Gastrocnemius medialis (tissue), 4 donors: ENCODE measurements at regions not wholly inside any gene's neighbourhood (a gene's known extent, or its start where the extent isn't known, plus 50 kb on each side); places are given as distances from the start of the nearest gene placed in this dataset.

Experiments
- CTCF ChIP-seq, 5 experiments: fragments of 450-650 bp in 3 of 5; fragments of 200-600 bp in 2 of 5; sonication (generic) in 2 of 5; IDR thresholded peaks in 4 of 5; conservative IDR thresholded peaks in 1 of 5; 1 replicate in 4 of 5; 2 replicates in 1 of 5; pipeline ENCODE4 v1.5.1; 2016 to 2019; ENCODE audit warnings: antibody characterized with exemption in 5 of 5, mild to moderate bottlenecking in 3 of 5, moderate library complexity in 3 of 5
- POLR2A ChIP-seq, 2 donors: fragments of 450-650 bp; IDR thresholded peaks; one replicate each; pipeline ENCODE4 v1.6.1; 2017; ENCODE audit warnings: antibody characterized with exemption in 2 of 2, mild to moderate bottlenecking in 2 of 2, moderate library complexity in 2 of 2

- no peak for TF ChIP-seq CTCF (IDR thresholded peaks at IDR 0.05 in 4 of 5, conservative IDR thresholded peaks at IDR 0.05 in 1 of 5)
- no peak for TF ChIP-seq POLR2A (IDR thresholded peaks at IDR 0.05)
These were observed 160.2 kb upstream of the SGK1 start for GRCh38 chr6:134477991-134478635.
